Retinal pigment epithelial cell (primary cell): ENCODE measurements at regions not wholly inside any gene's neighbourhood (a gene's known extent, or its start where the extent isn't known, plus 50 kb on each side); places are given as distances from the start of the nearest gene placed in this dataset.

Source experiments
- DNase-seq: peaks from one replicate; pipeline ENCODE4 v3.0.0-alpha.2; 2010; ENCODE audit warnings: low read depth
- H3K4me3 ChIP-seq: 2 replicates; pipeline ENCODE4 v1.5.1; 2011; ENCODE audit warnings: mild to moderate bottlenecking, low read length, control low read depth, moderate library complexity
- TF ChIP-seq, protein P1 (sequence below): conservative IDR thresholded peaks from 2 replicates; pipeline ENCODE4 v1.5.1; 2011; ENCODE audit warnings: low read depth, low read length, control low read depth, inconsistent platforms

DNA sequence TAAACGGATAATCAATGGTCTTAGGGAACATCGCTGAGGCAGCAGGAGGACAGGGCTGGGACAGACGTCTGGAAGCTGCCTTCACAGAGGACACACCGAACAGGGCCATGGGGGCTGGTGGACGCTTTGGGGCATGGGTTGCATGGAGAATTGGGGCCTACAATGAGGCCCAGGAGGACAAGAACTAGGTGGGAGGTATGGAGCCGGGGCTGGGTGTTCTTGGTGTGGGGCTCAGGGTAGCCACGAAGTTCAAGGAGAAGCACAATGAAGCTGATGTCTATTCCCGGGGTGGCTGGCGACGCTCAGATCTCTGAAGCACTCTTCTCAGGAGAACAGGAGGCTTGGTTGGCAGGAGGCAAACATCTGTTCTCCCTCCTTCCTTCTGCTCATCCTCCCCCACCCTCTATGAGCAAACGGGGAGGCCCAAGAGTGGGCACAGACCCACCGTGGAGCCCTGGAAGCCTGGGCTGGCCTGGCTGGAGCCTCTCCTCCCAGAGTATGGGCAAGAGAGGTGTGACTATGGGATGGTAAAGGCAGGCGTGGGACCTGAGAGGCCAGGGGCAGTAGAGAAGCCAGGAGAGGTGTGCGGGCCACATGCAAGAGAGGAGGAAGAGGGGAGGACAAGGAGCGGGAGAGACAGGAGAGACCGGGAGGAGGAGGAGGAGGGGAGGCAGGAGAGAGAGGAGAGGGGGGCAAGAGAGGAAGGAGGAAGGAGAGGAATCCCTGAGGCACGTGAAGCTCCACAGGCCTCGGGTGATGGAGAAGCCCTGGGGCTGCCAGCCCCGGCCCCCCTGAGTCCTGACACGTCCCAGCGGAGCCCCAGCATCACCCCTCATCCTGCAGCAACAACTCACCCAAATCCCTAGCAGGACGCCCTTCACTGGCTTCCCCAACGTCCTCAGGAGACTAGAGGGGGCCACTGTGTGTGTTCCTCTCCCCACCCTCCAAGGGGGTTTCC, 159.1 kb downstream of the OLFM1 start:
- no peak overlapping the region for H3K4me3 ChIP-seq
- TF ChIP-seq, protein P1, sequence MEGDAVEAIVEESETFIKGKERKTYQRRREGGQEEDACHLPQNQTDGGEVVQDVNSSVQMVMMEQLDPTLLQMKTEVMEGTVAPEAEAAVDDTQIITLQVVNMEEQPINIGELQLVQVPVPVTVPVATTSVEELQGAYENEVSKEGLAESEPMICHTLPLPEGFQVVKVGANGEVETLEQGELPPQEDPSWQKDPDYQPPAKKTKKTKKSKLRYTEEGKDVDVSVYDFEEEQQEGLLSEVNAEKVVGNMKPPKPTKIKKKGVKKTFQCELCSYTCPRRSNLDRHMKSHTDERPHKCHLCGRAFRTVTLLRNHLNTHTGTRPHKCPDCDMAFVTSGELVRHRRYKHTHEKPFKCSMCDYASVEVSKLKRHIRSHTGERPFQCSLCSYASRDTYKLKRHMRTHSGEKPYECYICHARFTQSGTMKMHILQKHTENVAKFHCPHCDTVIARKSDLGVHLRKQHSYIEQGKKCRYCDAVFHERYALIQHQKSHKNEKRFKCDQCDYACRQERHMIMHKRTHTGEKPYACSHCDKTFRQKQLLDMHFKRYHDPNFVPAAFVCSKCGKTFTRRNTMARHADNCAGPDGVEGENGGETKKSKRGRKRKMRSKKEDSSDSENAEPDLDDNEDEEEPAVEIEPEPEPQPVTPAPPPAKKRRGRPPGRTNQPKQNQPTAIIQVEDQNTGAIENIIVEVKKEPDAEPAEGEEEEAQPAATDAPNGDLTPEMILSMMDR: no peak
- DNase-seq: no peak

DNA sequence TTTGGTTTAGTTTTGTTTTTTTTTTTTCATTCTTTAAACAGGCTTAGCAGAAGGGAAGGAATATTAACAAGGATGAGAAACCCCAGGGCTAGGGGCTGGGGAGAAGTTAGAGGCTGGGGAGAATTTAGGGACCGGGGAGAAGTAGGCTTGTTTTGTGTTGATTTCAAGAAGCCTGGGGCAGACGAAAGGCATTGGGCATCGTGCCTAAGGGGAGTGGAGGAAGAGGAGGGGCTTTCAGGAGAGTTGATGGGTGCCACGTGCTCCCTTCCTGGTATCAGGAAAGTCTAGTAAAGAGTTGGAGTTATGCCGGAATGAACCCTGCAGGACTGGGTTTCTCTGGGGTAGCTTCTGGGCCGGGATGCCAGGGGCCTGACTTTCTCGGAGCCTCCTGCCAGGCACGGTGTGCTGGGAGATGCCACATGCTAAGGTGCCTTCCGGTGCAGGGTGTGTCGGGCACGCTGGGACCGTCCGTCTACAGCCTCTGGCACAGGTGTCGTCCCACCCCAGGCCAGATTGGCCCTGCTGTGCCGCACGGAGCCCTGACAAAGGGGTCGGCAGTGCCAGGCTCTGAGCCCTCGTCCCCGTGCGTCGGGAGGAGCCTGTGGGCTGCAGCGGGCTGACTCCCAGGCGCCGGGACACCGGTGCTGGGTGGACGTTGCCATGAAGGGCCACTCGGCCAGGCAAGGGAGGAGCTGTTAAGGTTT, 159.9 kb downstream of the OLFM1 start:
- TF ChIP-seq, protein P1: no peak
- no peak overlapping the region for H3K4me3 ChIP-seq
- no peak for DNase-seq

DNA sequence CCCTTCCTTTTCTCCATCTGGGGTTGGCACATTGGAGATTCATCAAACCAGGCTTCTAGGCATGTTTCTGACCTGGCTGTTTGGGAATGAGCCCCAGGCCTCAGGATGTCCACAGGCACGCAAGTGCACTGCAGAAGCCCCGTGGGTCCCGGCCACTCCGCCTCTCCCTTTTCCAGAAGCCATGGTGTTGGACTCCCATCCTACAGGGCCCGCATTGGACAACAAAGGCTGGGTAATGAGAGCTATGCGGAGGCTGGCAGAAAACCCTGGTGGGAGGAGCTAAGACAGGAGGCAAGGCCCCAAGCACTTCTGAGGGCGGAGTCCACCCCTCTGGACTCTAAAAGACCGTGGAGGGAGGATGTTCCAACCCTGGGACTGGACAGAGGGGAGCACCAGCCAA, 160.6 kb downstream of the OLFM1 start:
- no peak for DNase-seq
- H3K4me3 ChIP-seq: no peak overlapping the region
- TF ChIP-seq, protein P1: no peak

DNA sequence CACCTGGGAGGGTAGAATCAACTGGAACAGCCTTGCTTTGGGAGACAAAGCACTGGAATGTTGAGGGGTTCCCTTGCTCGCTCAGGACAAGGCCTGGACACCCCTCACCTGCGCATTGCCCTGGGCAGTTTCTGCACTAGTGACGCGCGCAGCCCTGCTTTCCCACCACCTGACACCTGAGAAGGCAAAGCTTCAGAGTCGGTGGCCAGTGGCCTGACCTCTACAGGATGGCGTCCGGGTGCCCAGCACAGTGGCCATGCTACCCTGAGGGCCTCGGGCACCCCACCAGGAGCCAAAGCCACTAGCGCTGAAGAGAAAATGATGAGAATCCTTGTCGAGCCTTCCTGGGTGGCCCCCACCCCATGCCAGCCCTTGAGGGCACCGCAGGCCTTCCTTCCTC, 161.3 kb downstream of the OLFM1 start:
- DNase-seq: no peak
- TF ChIP-seq, protein P1: no peak
- no peak overlapping the region for H3K4me3 ChIP-seq

DNA sequence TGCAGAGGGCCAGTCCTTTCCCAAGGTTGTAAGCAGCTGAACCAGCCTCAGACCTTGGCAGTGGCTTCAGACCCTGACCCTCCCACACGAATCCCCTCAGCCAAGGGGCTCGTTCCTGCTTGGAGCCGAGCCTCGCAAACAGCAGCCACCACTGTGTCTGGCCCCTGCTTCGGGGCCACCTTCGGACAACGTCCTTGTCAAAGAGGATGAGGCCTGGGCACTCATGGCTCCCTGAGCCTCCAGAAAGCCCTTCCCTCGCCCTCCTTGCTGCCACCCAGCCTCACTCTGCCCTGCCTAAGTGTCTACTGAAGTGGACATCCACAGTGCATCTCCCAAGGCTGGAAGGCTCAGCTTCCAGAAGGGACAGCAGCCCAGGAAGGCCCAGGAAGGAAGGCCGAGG, 161.7 kb downstream of the OLFM1 start:
- no peak for DNase-seq
- TF ChIP-seq, protein P1: no peak
- H3K4me3 ChIP-seq: no peak overlapping the region

DNA sequence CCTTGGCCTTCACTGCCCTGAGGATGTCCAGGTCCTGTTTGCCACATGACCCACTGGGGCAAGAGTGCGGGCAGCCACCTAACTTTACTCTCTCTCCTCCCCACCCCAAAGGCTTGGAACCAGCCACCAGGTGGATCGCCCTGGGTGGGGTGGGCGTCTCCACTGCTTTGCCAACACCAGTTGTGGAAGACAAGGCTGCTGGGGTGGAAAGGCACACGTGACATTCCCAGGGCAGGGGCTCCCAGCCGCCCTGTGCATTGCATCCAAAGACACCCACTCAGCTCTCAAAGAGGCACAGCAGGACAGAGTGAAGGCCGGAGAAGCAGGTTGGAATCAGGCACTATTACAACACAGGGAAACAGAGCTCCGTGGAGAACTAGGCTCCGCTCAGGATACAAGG, 162.2 kb downstream of the OLFM1 start:
- no peak for DNase-seq
- TF ChIP-seq, protein P1: no peak
- no peak overlapping the region for H3K4me3 ChIP-seq
